HPDE6-E6E7 (cell line): ENCODE measurements at regions not wholly inside any gene's neighbourhood (a gene's known extent, or its start where the extent isn't known, plus 50 kb on each side); places are given as distances from the start of the nearest gene placed in this dataset.

Source experiments
- DNase-seq: peaks from one replicate; pipeline ENCODE4 v3.0.0; 2011; ENCODE audit warnings: missing footprints; ENCODE audit errors: extremely low spot score

- DNase-seq: no peak
These were observed 220.7 kb downstream of the WDR11 start for GRCh38 chr10:121071901-121072300.

- no peak for DNase-seq
These were observed 222.6 kb downstream of the WDR11 start for GRCh38 chr10:121073728-121074127.

GRCh38 chr10:121076776-121077715 is 225.9 kb downstream of the WDR11 start:
- no peak for DNase-seq

- DNase-seq: no peak
These were observed 226.9 kb downstream of the WDR11 start for GRCh38 chr10:121078036-121078435.

DNA sequence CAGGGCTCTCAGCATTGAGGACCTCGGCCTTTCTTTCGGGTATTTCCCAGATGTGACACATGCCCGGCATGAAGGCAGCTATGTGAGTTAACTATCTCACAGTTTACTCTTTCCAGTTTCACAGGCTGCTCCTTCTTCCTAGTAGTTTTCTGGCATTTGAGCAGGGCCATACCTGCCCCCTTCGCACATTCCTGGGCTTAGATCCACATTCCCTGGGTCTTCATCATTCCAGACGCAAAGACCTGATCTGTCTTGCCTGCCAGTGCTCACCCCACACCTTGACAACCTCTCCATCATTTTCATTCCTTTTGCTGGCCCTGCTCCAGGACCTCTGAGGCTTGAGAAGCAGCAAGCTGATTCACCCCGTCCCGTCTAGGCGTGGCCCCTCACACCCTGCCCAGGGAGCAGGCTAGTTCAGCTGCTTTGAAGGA is 227.5 kb downstream of the WDR11 start:
- DNase-seq: peak; percentile 82

DNA sequence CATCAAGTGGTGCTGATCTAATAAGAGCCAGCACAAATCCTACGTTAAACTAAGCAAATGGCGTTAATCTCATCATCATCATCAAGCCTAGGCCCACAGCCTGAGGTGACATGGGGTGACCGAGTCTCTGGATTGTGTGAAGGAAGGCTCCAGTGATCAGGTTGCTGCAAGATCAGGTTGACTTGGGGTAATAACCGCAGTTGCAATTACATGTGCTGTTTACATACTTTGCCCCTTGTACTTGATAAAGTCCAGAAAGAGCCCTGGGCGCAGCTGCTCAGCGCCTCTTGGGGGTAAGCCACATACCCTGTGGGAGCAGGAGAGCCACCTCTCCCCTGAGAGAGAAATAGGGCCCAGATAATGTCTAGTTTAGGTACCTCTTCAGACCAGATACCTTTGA is 228.1 kb downstream of the WDR11 start:
- DNase-seq: no peak

DNA sequence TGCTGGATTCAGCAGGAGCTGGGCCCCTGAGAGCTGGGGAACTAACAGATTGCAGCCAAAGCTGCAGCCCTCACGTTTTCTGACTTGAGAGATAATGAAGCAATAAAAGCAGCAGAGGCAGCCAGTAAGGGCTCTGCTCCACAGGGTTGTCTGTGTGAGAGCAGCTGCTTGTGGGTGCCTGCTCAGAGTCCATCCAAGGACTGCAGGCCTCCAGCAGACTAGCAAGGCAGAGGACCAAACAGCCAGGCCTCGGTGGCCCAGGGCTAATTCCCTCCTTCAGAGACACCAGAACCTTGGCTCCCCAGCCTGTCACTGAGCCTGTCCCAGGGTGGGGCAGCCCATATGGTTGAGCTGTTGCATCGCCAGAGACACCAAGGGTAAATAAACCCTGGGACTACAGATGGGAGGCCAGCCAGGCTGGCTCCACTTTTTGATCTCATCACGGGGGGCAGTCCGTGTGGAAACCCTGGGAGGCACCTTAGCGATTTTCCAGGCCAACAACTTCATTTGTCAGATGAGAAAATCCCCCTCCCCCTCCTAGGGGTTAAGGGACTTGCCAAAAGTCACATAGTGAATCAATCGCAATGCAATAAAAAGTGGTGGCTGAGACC is 229.2 kb downstream of the WDR11 start:
- DNase-seq: no peak

DNA sequence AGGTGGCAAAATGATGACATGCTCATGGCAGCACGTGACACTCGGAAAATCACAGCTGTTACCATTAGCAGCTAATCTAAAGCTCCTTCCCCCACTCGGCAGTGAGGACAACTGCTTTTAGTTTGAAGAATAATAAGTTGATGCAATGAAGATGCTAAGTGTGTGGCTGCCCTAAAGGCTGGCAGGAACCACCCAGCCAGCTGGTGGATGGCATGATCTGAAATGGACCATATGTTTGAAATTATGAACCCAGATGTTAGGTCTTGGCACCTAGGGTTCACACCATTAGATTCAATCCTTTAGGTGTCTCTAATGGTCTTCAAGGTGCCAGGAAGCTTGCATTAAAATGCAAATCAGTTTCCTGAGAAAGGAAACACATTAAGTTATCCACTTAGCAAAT is 230.1 kb downstream of the WDR11 start:
- no peak for DNase-seq

GRCh38 chr10:121082984-121083383 is 231.8 kb downstream of the WDR11 start:
- no peak for DNase-seq

GRCh38 chr10:121084016-121084674 is 233.0 kb downstream of the WDR11 start:
- no peak for DNase-seq

- no peak for DNase-seq
These were observed 233.5 kb downstream of the WDR11 start for GRCh38 chr10:121084675-121085070.

DNA sequence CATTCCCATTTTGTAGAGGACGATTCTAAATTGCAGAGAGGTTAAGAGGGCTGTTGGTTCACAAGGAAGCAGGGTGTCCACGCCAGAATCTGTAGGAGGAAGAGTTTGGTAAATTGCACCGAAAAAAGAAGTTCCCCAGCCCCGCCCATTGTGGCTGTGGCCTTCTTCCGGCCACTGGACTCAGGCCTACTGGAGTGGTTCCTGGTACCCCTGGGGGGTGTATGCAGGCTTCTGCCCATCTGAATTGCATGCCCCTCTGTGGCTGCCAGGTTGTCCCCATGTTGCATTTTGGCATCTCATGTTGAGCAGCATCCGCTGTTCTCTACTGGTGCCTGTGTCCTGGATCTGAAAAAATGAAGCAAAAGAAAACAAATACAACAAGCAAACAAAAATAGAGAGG is 234.2 kb downstream of the WDR11 start:
- no peak for DNase-seq

DNA sequence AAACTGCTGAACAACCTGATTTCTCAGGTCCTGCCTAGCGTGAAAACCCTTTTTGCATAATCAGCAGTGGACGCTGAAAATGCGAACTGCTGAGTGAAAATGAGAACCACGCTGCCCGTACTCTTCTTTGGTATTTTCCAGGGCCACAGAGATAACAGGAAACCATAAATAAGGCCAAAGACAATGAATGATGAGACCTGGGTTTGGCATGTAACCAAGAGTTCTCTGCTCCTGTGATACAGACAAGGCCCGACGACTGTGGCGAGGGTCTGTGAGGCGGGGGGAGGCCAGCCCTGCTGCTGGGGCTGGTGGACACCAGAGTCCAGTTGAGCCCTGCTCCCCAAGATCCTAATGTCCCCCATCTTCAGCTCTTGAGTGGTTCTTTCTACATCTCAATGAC is 236.0 kb downstream of the WDR11 start:
- no peak for DNase-seq

DNA sequence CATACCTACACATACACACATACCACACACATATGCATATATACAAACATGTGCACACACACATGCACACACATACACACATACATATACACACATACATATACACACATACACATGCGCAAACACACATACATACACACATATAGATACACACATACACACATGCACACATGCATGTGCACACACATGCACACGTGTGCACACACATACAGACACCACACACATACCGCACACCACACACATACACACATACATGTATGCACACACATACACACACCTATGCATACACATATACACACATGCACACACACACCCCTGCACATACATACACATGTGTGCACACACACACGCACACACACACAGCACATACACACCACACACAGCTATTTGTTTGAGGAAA is 236.5 kb downstream of the WDR11 start:
- no peak for DNase-seq

DNA sequence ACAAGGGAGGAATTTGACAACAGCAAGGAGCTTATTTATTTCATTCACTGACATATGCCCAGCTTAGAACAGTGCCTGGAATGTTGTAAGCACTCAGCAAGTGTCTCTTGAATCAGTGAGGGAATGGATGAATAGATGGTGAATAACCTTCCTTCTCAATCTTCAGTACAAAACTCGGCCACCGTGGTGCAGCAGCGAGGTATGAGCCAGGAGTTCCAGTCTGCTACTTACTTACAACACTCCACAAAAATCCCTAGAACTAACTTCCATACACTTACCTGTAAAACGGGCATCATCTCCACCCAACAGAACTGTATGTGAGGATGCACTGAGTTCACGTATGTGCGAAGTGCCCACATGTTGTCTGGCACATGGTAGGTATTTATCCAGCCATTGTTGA is 237.4 kb downstream of the WDR11 start:
- DNase-seq: no peak

DNA sequence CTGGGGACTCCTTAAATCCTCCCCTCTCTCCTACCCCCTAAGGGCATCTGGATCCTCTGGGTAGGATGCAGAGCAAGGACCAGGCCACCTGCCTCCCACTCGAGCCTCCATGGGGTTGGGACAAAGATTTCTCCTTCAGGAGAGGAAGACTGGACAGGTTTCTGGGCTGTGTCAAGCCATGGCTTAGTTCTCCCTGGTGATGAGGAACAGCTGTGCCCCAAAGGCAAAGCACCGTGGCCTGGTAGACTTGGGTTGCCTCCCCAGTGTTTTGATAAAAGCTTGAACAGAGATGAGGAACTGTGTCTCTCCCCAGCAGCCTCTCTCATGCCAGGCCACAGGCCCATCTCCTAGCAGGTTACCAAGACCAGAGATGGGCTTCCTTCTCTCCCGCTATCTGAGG is 238.3 kb downstream of the WDR11 start:
- no peak for DNase-seq

GRCh38 chr10:121091961-121092719 is 241.0 kb downstream of the WDR11 start:
- no peak for DNase-seq

DNA sequence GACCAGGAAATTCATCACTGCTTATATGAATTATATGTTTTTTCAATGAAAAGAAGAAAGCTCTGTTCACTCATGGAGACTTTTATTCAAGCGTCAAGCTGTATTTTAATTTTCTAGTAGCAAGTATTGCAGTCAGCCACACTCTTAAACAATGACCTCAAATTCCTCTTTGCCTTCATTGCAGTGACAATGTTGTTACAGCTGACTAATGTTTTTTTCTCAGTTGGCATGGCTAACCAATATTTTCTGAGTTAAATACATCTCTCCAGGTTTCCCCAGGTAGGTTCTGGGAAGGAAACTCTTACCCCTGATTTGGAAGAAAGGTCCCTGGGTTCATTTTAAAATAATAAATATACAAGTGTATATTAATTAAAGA is 241.5 kb downstream of the WDR11 start:
- no peak for DNase-seq

GRCh38 chr10:121096617-121097431 is 245.7 kb downstream of the WDR11 start:
- DNase-seq: no peak

- no peak for DNase-seq
These were observed 247.0 kb downstream of the WDR11 start for GRCh38 chr10:121098211-121098610.

- DNase-seq: no peak
These were observed 247.6 kb downstream of the WDR11 start for GRCh38 chr10:121098751-121099150.
